ENCODE measurements at regions not wholly inside any gene's neighbourhood (a gene's known extent, or its start where the extent isn't known, plus 50 kb on each side); places are given as distances from the start of the nearest gene placed in this dataset.

- Histone ChIP-seq H3K4me2 (ENCODE audit: low read length) (no peak overlapping the region), H3K79me2 (no peaks in the 10 kb centered on the region), H3K27ac (no peak overlapping the region), H3K27me3 (ENCODE audit: control insufficient read depth, insufficient read depth, low read length) (no peaks in the 10 kb centered on the region), H2AFZ (no peak overlapping the region), H3K4me1 (no peaks in the 10 kb centered on the region), H3K36me3 (ENCODE audit: control insufficient read depth, insufficient read depth, low read length) (no peaks in the 10 kb centered on the region), H3K9ac (no peak overlapping the region), H3K9me3 (ENCODE audit: control insufficient read depth, low read length) (no peaks in the 10 kb centered on the region), H3K4me3 (ENCODE audit: low read depth, low read length) (no peak overlapping the region)
- TF ChIP-seq, protein P1, sequence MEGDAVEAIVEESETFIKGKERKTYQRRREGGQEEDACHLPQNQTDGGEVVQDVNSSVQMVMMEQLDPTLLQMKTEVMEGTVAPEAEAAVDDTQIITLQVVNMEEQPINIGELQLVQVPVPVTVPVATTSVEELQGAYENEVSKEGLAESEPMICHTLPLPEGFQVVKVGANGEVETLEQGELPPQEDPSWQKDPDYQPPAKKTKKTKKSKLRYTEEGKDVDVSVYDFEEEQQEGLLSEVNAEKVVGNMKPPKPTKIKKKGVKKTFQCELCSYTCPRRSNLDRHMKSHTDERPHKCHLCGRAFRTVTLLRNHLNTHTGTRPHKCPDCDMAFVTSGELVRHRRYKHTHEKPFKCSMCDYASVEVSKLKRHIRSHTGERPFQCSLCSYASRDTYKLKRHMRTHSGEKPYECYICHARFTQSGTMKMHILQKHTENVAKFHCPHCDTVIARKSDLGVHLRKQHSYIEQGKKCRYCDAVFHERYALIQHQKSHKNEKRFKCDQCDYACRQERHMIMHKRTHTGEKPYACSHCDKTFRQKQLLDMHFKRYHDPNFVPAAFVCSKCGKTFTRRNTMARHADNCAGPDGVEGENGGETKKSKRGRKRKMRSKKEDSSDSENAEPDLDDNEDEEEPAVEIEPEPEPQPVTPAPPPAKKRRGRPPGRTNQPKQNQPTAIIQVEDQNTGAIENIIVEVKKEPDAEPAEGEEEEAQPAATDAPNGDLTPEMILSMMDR (IDR thresholded peaks at IDR 0.05) = no peak
Observed at GRCh38 chr5:52457810-52458209, 329.9 kb upstream of the ITGA1 start.

GRCh38 chr5:52466113-52466512 is 321.6 kb upstream of the ITGA1 start:
- H3K4me3 ChIP-seq (ENCODE audit: low read depth, low read length) = no peak overlapping the region
- no peaks in the 10 kb centered on the region for H3K9me3 ChIP-seq (ENCODE audit: control insufficient read depth, low read length)
- no peak overlapping the region for H3K4me2 ChIP-seq (ENCODE audit: low read length)
- H3K79me2 ChIP-seq = no peaks in the 10 kb centered on the region
- TF ChIP-seq, protein P1 (IDR thresholded peaks at IDR 0.05) = no peak
- H2AFZ ChIP-seq = no peak overlapping the region
- H3K36me3 ChIP-seq (ENCODE audit: control insufficient read depth, insufficient read depth, low read length) = no peaks in the 10 kb centered on the region
- no peaks in the 10 kb centered on the region for H3K27me3 ChIP-seq (ENCODE audit: control insufficient read depth, insufficient read depth, low read length)
- no peak overlapping the region for H3K9ac ChIP-seq
- no peaks in the 10 kb centered on the region for H3K4me1 ChIP-seq
- no peak overlapping the region for H3K27ac ChIP-seq

DNA sequence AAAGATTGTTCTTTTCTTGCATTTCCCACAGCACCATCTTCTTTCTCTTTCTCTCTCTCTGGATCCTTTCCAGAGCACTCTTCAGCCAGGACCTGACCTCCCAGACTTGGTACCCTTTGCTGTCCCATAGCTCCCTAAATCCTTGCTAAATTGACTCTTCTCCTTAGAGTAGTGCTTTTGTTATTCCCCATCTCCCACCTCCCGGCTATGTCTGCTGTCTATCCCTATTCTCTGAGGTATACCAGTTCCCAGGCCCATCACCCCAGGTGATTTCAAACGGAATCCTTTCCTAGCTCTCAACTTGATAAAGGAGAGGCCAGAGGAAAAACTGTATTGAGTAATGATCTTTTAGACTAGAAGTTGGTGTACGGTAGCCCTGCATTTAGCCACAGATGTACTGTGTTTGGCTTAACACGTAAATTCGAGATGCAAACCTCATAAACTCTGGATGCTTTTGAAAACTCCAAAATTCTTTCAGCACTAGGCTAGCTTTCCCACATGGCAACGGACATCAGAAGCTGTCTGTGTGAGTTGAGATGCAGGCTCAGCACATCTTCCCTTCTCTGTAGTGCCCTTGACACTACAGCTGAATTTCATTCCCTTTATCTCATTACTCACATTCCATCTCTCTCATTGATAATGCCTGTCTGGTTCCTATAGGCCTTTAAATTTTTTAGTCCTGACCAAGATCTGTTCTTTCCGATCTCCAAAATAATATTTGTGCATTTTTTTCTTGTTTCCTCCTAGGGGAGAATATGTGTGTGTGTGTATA is 320.8 kb upstream of the ITGA1 start:
- no peaks in the 10 kb centered on the region for H3K79me2 ChIP-seq
- H2AFZ ChIP-seq = no peak overlapping the region
- H3K27me3 ChIP-seq (ENCODE audit: control insufficient read depth, insufficient read depth, low read length) = no peaks in the 10 kb centered on the region
- H3K4me3 ChIP-seq (ENCODE audit: low read depth, low read length) = no peak overlapping the region
- H3K36me3 ChIP-seq (ENCODE audit: control insufficient read depth, insufficient read depth, low read length) = no peaks in the 10 kb centered on the region
- no peak overlapping the region for H3K27ac ChIP-seq
- H3K9me3 ChIP-seq (ENCODE audit: control insufficient read depth, low read length) = no peaks in the 10 kb centered on the region
- no peak overlapping the region for H3K9ac ChIP-seq
- TF ChIP-seq, protein P1 (IDR thresholded peaks at IDR 0.05) = no peak
- no peaks in the 10 kb centered on the region for H3K4me1 ChIP-seq
- no peak overlapping the region for H3K4me2 ChIP-seq (ENCODE audit: low read length)

DNA sequence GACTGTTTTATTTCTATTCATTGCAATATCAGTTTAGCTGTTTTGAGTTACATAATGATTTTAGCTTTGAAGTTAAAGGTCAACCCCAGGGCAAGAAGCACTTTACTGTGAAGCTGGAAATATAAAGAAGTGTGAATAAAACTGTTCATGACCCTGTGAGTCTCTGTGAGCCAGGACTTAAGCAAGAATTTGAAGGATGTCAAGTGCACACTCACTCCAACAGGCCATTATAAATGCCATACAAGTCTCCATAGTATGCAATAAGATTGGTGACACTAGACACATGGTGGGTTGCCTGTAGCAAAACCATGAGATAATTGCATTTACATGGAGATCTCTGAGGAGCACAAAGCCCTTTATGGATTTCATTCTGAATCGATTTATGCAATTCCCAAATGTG is 318.7 kb upstream of the ITGA1 start:
- no peaks in the 10 kb centered on the region for H3K79me2 ChIP-seq
- no peak overlapping the region for H3K4me3 ChIP-seq (ENCODE audit: low read depth, low read length)
- no peaks in the 10 kb centered on the region for H3K9me3 ChIP-seq (ENCODE audit: control insufficient read depth, low read length)
- no peak overlapping the region for H2AFZ ChIP-seq
- no peaks in the 10 kb centered on the region for H3K27me3 ChIP-seq (ENCODE audit: control insufficient read depth, insufficient read depth, low read length)
- no peak overlapping the region for H3K27ac ChIP-seq
- no peak overlapping the region for H3K9ac ChIP-seq
- no peak overlapping the region for H3K4me2 ChIP-seq (ENCODE audit: low read length)
- TF ChIP-seq, protein P1 (IDR thresholded peaks at IDR 0.05) = no peak
- H3K36me3 ChIP-seq (ENCODE audit: control insufficient read depth, insufficient read depth, low read length) = no peaks in the 10 kb centered on the region
- no peaks in the 10 kb centered on the region for H3K4me1 ChIP-seq

GRCh38 chr5:52469420-52469819 is 318.3 kb upstream of the ITGA1 start:
- Histone ChIP-seq H3K9ac (no peak overlapping the region), H3K36me3 (ENCODE audit: control insufficient read depth, insufficient read depth, low read length) (no peaks in the 10 kb centered on the region), H3K4me2 (ENCODE audit: low read length) (no peak overlapping the region), H3K27ac (no peak overlapping the region), H3K4me3 (ENCODE audit: low read depth, low read length) (no peak overlapping the region), H3K79me2 (no peaks in the 10 kb centered on the region), H3K27me3 (ENCODE audit: control insufficient read depth, insufficient read depth, low read length) (no peaks in the 10 kb centered on the region), H3K4me1 (no peaks in the 10 kb centered on the region), H3K9me3 (ENCODE audit: control insufficient read depth, low read length) (no peaks in the 10 kb centered on the region), H2AFZ (no peak overlapping the region)
- TF ChIP-seq, protein P1 (IDR thresholded peaks at IDR 0.05) = no peak
